Astrocyte of the cerebellum (primary cell): ENCODE measurements at regions not wholly inside any gene's neighbourhood (a gene's known extent, or its start where the extent isn't known, plus 50 kb on each side); places are given as distances from the start of the nearest gene placed in this dataset.

Experiments
- DNase-seq: peaks from one replicate; pipeline ENCODE4 v3.0.0-alpha.2; 2011; ENCODE audit warnings: low read depth
- H3K4me3 ChIP-seq: 2 replicates; pipeline ENCODE4 v1.5.1; 2011; ENCODE audit warnings: mild to moderate bottlenecking, low read depth, low read length, moderate library complexity
- CTCF ChIP-seq: IDR thresholded peaks from 2 replicates; pipeline ENCODE4 v1.5.1; 2012; ENCODE audit warnings: low read length, low read depth, moderate library complexity, mild to moderate bottlenecking; ENCODE audit errors: missing control alignments
- in situ Hi-C: cut with HindIII; loops from 2 replicates; pipeline ENCODE4 v1.10.0; 2017; ENCODE audit warnings: low sequenced_read_pairs

DNA sequence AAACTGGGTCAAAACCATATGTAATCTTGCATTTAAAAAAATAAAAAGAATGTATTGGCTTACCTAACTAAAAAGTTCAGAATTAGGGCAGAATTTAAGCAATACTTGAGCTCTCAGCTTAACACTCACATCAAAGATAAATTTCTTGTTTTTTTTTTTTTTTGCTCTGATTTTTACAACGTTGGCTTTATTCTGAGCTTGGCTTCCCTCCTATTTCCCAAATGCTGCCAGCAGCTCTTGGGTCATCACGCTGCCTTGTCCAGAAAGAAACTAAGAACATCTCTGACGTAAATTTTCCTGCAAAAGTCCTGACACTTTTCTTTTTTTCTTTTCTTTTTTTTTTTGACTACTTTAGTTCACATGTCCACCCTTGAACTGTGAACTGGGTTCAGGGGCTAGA lies 150.6 kb upstream of the TGFBR2 start:
- in situ Hi-C loops, result loop anchor here (5.0 kb wide), 1 partner anchor 66 kb away; no protein-coding TSS in a partner anchor
- DNase-seq, result no peak
- no peak for TF ChIP-seq CTCF
- H3K4me3 ChIP-seq, result no peak overlapping the region

- DNase-seq, result no peak
- no peak overlapping the region for H3K4me3 ChIP-seq
- no peak for TF ChIP-seq CTCF
- in situ Hi-C loops, result loop anchor here (5.0 kb wide), 1 partner anchor 66 kb away; no protein-coding TSS in a partner anchor
These were observed 150.1 kb upstream of the TGFBR2 start for GRCh38 chr3:30456264-30456663.

- in situ Hi-C loops, result loop anchor here (5.0 kb wide), 1 partner anchor 65 kb away; no protein-coding TSS in a partner anchor
- no peak for TF ChIP-seq CTCF
- no peak for DNase-seq
- no peak overlapping the region for H3K4me3 ChIP-seq
These were observed 149.3 kb upstream of the TGFBR2 start for GRCh38 chr3:30457081-30457480.

DNA sequence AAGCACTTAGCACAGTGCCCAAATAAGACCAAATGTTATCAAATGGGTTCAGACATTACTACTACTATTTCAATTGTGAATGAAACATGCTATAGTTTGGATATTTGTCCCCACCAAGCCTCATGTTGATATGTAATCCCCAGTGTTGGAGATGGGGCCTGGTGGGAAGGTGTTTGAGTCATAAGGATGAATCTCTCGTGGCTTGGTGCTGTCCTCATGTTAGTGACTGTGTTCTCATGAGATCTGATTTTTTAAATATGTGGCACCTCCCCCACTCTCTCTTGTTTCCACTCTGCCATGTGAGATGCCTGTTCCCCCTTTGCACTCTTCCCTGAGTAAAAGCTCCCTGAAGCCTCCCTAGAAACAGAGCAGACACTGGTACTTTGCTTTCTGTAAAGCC lies 148.7 kb upstream of the TGFBR2 start:
- in situ Hi-C loops, result loop anchor here (5.0 kb wide), 1 partner anchor 65 kb away; no protein-coding TSS in a partner anchor
- DNase-seq, result no peak
- no peak for TF ChIP-seq CTCF
- H3K4me3 ChIP-seq, result no peak overlapping the region

- in situ Hi-C loops, result loop anchor here (5.0 kb wide), 1 partner anchor 64 kb away; no protein-coding TSS in a partner anchor
- H3K4me3 ChIP-seq, result no peak overlapping the region
- DNase-seq, result no peak
- TF ChIP-seq CTCF, result no peak
These were observed 147.8 kb upstream of the TGFBR2 start for GRCh38 chr3:30458376-30459171.

DNA sequence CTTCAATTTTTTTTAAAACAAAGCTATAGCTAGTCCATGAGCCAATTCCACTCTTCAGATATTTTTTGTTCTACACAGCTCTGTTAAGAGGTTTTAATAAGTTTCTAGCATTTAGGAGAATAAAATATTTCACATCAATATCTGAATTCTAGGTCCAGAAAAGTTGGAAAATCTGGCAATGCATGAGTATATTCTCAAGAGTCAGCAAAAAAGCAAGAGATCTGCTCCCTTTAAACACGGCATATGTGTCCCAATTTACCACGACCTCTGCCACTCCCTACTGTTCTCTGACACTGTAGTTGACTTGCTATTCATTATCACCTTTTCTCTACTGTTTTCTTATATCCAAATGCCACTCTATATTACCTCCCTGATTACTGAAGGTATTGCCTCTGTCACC lies 145.1 kb upstream of the TGFBR2 start:
- in situ Hi-C loops, result no loop called here
- no peak for DNase-seq
- H3K4me3 ChIP-seq, result no peak overlapping the region
- TF ChIP-seq CTCF, result no peak
